HCT116 (cell line): ENCODE measurements at regions not wholly inside any gene's neighbourhood (a gene's known extent, or its start where the extent isn't known, plus 50 kb on each side); places are given as distances from the start of the nearest gene placed in this dataset.
A peak's percentile ranks its signal among the peaks of the same experiment; 100 is the strongest.

ENCODE experiments used
- ATAC-seq: fragments of 200-7000 bp; cut with Tn5 transposase; 2 replicates; pipeline ENCODE4 v1.9.1; 2020; ENCODE audit warnings: mild to moderate bottlenecking, moderate library complexity
- BruUV-seq: library from RNA; stranded (reverse); fragments of 400-500 nt; replicated peaks from 2 replicates; lab custom pipeline; 2021; lab: Mats Ljungman, UMichigan
- CTCF ChIA-PET: fragments of 300-600 bp; sonication (Branson Sonifier 250); formaldehyde crosslinking; loops from one replicate; lab custom pipeline; 2021; ENCODE audit warnings: antibody characterized with exemption; lab: Charles Lee
- POLR2A ChIA-PET: fragments of 300-600, 350-600 bp; sonication (Branson Sonifier 250); formaldehyde crosslinking; loops from one replicate; lab custom pipeline; 2021; ENCODE audit warnings: antibody characterized with exemption; lab: Charles Lee
- RAD21 ChIA-PET, 2 experiments: fragments of 300-600 bp; sonication (Branson Sonifier 250); formaldehyde crosslinking; loops; one replicate each; lab custom pipeline; 2023; ENCODE audit warnings: low total read pairs in 2 of 2; ENCODE audit not compliant: uncharacterized antibody in 2 of 2, unreplicated experiment in 2 of 2, low non-redundant PET in 1 of 2; lab: Charles Lee
- DNase-seq: peaks from one replicate; pipeline ENCODE4 v3.0.0-alpha.2; 2010; ENCODE audit warnings: low read depth, low spot score
- H2AFZ ChIP-seq: fragments of 200-600 bp; shearing (Covaris generic), sonication (generic); 2 replicates; pipeline ENCODE4 v1.6.1; 2017; ENCODE audit warnings: low read depth, mixed run types, mixed read lengths, antibody characterized with exemption, low read length; ENCODE audit not compliant: poor library complexity, severe bottlenecking
- H3K27ac ChIP-seq: 2 replicates; pipeline ENCODE4 v1.5.1; 2012; ENCODE audit warnings: low read depth, low read length
- H3K27me3 ChIP-seq: fragments of 200-600 bp; sonication (generic); 2 replicates; pipeline ENCODE4 v1.6.1; 2016; ENCODE audit warnings: mixed run types, low read length, mixed read lengths; ENCODE audit not compliant: insufficient read depth
- H3K36me3 ChIP-seq, 2 experiments: fragments of 200-500 bp in 1 of 2; fragments of 200-600 bp in 1 of 2; sonication (Bioruptor generic) in 1 of 2; sonication (generic) in 1 of 2; 2 replicates each; pipeline versions ENCODE4 v1.5.1 to v1.6.1; 2014 to 2016; ENCODE audit warnings: low read length in 2 of 2, inconsistent platforms in 1 of 2, mixed read lengths in 1 of 2, mixed run types in 1 of 2; ENCODE audit not compliant: insufficient read depth in 2 of 2, control insufficient read depth in 1 of 2
- H3K4me1 ChIP-seq, 2 experiments: fragments of 200-600 bp in 1 of 2; sonication (generic) in 1 of 2; 2 replicates each; pipeline versions ENCODE4 v1.5.1 to v1.6.1; 2012 to 2017; ENCODE audit warnings: low read length in 2 of 2, inconsistent platforms in 1 of 2, mild to moderate bottlenecking in 1 of 2, mixed read lengths in 1 of 2, mixed run types in 1 of 2, moderate library complexity in 1 of 2; ENCODE audit not compliant: insufficient read depth in 2 of 2, control insufficient read depth in 1 of 2
- H3K4me2 ChIP-seq: fragments of 200-600 bp; sonication (generic); 2 replicates; pipeline ENCODE4 v1.6.1; 2017; ENCODE audit warnings: mixed run types, low read length, mixed read lengths
- H3K4me3 ChIP-seq, 2 experiments: fragments of 200-600 bp in 1 of 2; sonication (generic) in 1 of 2; replicated peaks in 1 of 2; 2 replicates each; pipeline ENCODE4 v1.5.1; 2011 to 2016; ENCODE audit warnings: low read length in 2 of 2, control low read depth in 1 of 2, low read depth in 1 of 2, mild to moderate bottlenecking in 1 of 2, mixed read lengths in 1 of 2, mixed run types in 1 of 2
- H3K79me2 ChIP-seq: fragments of 200-600 bp; sonication (generic); 2 replicates; pipeline ENCODE4 v1.6.1; 2017; ENCODE audit warnings: mild to moderate bottlenecking, mixed run types, low read length, moderate library complexity, mixed read lengths; ENCODE audit not compliant: insufficient read depth
- H3K9ac ChIP-seq: fragments of 200-600 bp; sonication (generic); 2 replicates; pipeline ENCODE4 v1.6.1; 2016; ENCODE audit warnings: low read length, mixed read lengths
- H3K9me2 ChIP-seq: fragments of 200-600 bp; sonication (generic), shearing (Covaris generic); 2 replicates; pipeline ENCODE4 v1.6.1; 2017; ENCODE audit warnings: mixed run types, mild to moderate bottlenecking, moderate library complexity; ENCODE audit not compliant: insufficient read depth
- H3K9me3 ChIP-seq, 2 experiments: fragments of 200-500 bp in 1 of 2; fragments of 200-600 bp in 1 of 2; sonication (Bioruptor generic) in 1 of 2; sonication (generic) in 1 of 2; 2 replicates each; pipeline ENCODE4 v1.6.1; 2014 to 2017; ENCODE audit warnings: low read length in 2 of 2, mixed read lengths in 2 of 2, inconsistent platforms in 1 of 2, low read depth in 1 of 2, mild to moderate bottlenecking in 1 of 2, mixed run types in 1 of 2, moderate library complexity in 1 of 2; ENCODE audit not compliant: control insufficient read depth in 1 of 2, insufficient read depth in 1 of 2
- H4K20me1 ChIP-seq: fragments of 200-600 bp; sonication (generic), shearing (Covaris generic); 2 replicates; pipeline ENCODE4 v1.6.1; 2017; ENCODE audit warnings: mixed run types, mild to moderate bottlenecking, moderate library complexity; ENCODE audit not compliant: insufficient read depth
- CEBPB ChIP-seq: IDR thresholded peaks from 2 replicates; pipeline ENCODE4 v1.6.1; 2012; ENCODE audit warnings: low read depth
- CTCF ChIP-seq, 3 experiments: fragments of 200-600 bp in 1 of 3; sonication (generic) in 1 of 3; IDR thresholded peaks in 2 of 3; conservative IDR thresholded peaks in 1 of 3; 2 replicates each; pipeline ENCODE4 v1.5.1; 2012 to 2017; ENCODE audit warnings: low read depth in 2 of 3, low read length in 2 of 3, antibody characterized with exemption in 1 of 3, borderline replicate concordance in 1 of 3, control low read depth in 1 of 3, mild to moderate bottlenecking in 1 of 3, mixed read lengths in 1 of 3, mixed run types in 1 of 3, moderate library complexity in 1 of 3; ENCODE audit not compliant: insufficient read depth in 1 of 3
- ELF1 ChIP-seq: IDR thresholded peaks from 2 replicates; pipeline ENCODE4 v1.6.1; 2012; ENCODE audit warnings: low read depth, borderline replicate concordance
- EZH2phosphoT487 ChIP-seq: fragments of 200-600 bp; IDR thresholded peaks from 2 replicates; pipeline ENCODE4 v1.6.1; 2018; ENCODE audit warnings: antibody characterized with exemption, borderline replicate concordance
- POLR2A ChIP-seq: IDR thresholded peaks from 2 replicates; pipeline ENCODE4 v1.7.0; 2011; ENCODE audit warnings: borderline replicate concordance; ENCODE audit not compliant: insufficient read depth, insufficient read length; ENCODE audit errors: extremely low read depth
- ZNF274 ChIP-seq: fragments of 200-500 bp; sonication (Bioruptor generic); IDR thresholded peaks from 2 replicates; pipeline ENCODE4 v1.6.1; 2014; ENCODE audit warnings: mild to moderate bottlenecking, low read depth, low read length, inconsistent platforms
- intact Hi-C: fragments of 100-400 bp; cut with micrococcal nuclease; formaldehyde crosslinking; loops from 2 replicates; pipeline ENCODE4 v1.10.0; 2022

- POLR2A ChIA-PET = no interaction called here
- no peak for DNase-seq
- no TSS peak for BruUV-seq
- no peak for TF ChIP-seq CTCF (IDR thresholded peaks at IDR 0.05 in 2 of 3, conservative IDR thresholded peaks at IDR 0.05 in 1 of 3; ENCODE audit: borderline replicate concordance in 1 of 3, insufficient read depth in 1 of 3, low read depth in 2 of 3, low read length in 2 of 3)
- TF ChIP-seq POLR2A = peak; percentile 6
- TF ChIP-seq EZH2phosphoT487 = no peak
- no peak for TF ChIP-seq CEBPB
- TF ChIP-seq ZNF274 = no peak
- no peak for TF ChIP-seq ELF1
- TF ChIP-seq, all 23 proteins: peak for 1
- Histone ChIP-seq H3K9me2 (no peaks in the 10 kb centered on the region), H3K4me1 (no peaks in the 10 kb centered on the region), H3K27ac (no peak overlapping the region), H3K79me2 (no peaks in the 10 kb centered on the region), H2AFZ (no peak overlapping the region), H4K20me1 (no peaks in the 10 kb centered on the region), H3K4me3 (no peak overlapping the region), H3K9ac (no peak overlapping the region), H3K4me2 (no peak overlapping the region), H3K27me3 (no peaks in the 10 kb centered on the region), H3K9me3 (no peaks in the 10 kb centered on the region), H3K36me3 (no peaks in the 10 kb centered on the region)
- intact Hi-C loops = no loop called here
- no peak for ATAC-seq
- ChIA-PET RAD21 (no interaction called here), CTCF (no interaction called here)
These were observed 188.9 kb downstream of the TLE3 start for GRCh38 chr15:69908590-69909420.
